ENCODE measurements at regions not wholly inside any gene's neighbourhood (a gene's known extent, or its start where the extent isn't known, plus 50 kb on each side); places are given as distances from the start of the nearest gene placed in this dataset.

DNA sequence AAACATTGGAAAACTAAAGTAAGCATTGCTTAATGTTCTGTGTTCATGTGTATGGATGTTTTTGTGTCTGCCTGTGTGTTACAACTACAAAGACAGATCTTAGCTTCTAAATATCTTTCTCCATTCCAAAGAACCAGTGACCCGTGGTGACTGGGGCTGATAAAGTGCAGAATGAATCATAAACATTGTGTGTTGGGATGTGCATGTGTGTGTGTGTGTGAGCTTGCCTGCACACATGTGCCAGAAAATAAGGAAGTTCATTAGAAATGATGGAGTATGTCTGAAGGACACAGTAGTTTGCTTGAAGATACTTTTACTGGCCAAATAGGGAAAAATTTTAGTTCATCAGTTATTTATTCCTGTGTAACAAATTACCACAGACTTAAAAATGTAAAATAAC lies 756.6 kb upstream of the CELF4 start:
- ChIA-PET POLR2A (no interaction called here), CTCF (no interaction called here)
- no peak overlapping the region for H3K4me3 Mint-ChIP-seq
- H3K27ac Mint-ChIP-seq: no peak overlapping the region
- Histone ChIP-seq H3K27me3 (ENCODE audit: insufficient read depth, low read length, poor library complexity, severe bottlenecking) (no peaks in the 10 kb centered on the region), H3K36me3 (ENCODE audit: insufficient read depth, low read length) (no peaks in the 10 kb centered on the region), H3K9me3 (ENCODE audit: low read length) (no peaks in the 10 kb centered on the region), H3K4me3 (ENCODE audit: low read length) (no peak overlapping the region), H3K4me1 (ENCODE audit: insufficient read depth, low read length) (no peaks in the 10 kb centered on the region), H3K27ac (ENCODE audit: low read depth, low read length) (no peak overlapping the region)
- H3K9me3 Mint-ChIP-seq: peaks cover 2 to 27% (median 8%) of the 10 kb centered on the region in 5 donors
- no peaks in the 10 kb centered on the region for H3K36me3 Mint-ChIP-seq
- no peaks in the 10 kb centered on the region for H3K4me1 Mint-ChIP-seq
- DNase-seq: no peak
- no peaks in the 10 kb centered on the region for H3K27me3 Mint-ChIP-seq

DNA sequence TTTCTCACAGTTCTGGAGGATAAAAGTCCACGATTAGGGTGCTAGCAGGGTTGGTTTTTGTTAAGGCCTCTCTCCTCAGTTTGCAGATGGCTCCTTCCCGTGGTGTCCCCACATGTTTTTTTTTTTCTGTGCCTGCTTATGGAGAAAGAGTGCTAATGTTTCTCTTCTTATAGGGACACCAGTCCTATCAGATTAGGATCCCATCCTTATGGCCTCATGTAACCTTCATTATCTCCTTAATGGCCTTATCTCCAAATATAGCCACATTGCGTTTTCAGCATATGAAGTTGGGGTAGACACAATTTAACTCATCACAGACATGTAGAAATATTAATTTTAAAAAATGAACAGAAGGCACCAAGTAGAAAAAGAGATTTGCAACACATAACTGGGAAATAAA lies 755.7 kb upstream of the CELF4 start:
- no peaks in the 10 kb centered on the region for H3K36me3 Mint-ChIP-seq
- CTCF ChIA-PET: no interaction called here
- no peak for DNase-seq
- no peak overlapping the region for H3K4me3 Mint-ChIP-seq
- Histone ChIP-seq H3K4me3 (ENCODE audit: low read length) (no peak overlapping the region), H3K9me3 (ENCODE audit: low read length) (no peaks in the 10 kb centered on the region), H3K36me3 (ENCODE audit: insufficient read depth, low read length) (no peaks in the 10 kb centered on the region), H3K27me3 (ENCODE audit: insufficient read depth, low read length, poor library complexity, severe bottlenecking) (no peaks in the 10 kb centered on the region), H3K4me1 (ENCODE audit: insufficient read depth, low read length) (no peaks in the 10 kb centered on the region), H3K27ac (ENCODE audit: low read depth, low read length) (no peak overlapping the region)
- H3K27me3 Mint-ChIP-seq: no peaks in the 10 kb centered on the region
- H3K4me1 Mint-ChIP-seq: no peaks in the 10 kb centered on the region
- H3K9me3 Mint-ChIP-seq: peaks cover 0 to 27% (median 6%) of the 10 kb centered on the region in 5 donors
- POLR2A ChIA-PET: no interaction called here
- H3K27ac Mint-ChIP-seq: peak overlapping the region in 1 of 8 donors; percentile 38

DNA sequence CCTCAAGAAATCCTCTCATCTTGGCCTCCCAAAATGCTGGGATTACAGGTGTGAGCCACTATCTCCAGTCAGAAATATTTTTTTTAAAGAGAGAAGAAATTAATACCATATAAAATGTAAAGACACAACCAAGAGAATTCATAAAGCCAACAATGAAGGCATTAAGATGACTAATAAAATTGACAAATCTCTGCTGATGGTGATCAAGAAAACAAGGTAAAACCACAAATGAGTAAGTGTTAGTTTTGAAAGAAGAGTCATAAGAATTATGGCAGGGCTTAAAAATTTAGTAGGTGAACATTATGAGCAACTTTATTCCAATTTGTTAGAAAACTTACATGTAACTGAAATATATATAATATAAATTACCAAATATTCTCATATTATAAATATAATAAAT lies 752.8 kb upstream of the CELF4 start:
- H3K4me1 Mint-ChIP-seq: no peaks in the 10 kb centered on the region
- ChIA-PET CTCF (no interaction called here), POLR2A (no interaction called here)
- H3K4me3 Mint-ChIP-seq: no peak overlapping the region
- Histone ChIP-seq H3K27me3 (ENCODE audit: insufficient read depth, low read length, poor library complexity, severe bottlenecking) (no peaks in the 10 kb centered on the region), H3K9me3 (ENCODE audit: low read length) (no peaks in the 10 kb centered on the region), H3K4me3 (ENCODE audit: low read length) (no peak overlapping the region), H3K4me1 (ENCODE audit: insufficient read depth, low read length) (no peaks in the 10 kb centered on the region), H3K36me3 (ENCODE audit: insufficient read depth, low read length) (no peaks in the 10 kb centered on the region), H3K27ac (ENCODE audit: low read depth, low read length) (no peak overlapping the region)
- H3K9me3 Mint-ChIP-seq: peaks cover 0 to 16% (median 6%) of the 10 kb centered on the region in 5 donors
- H3K36me3 Mint-ChIP-seq: no peaks in the 10 kb centered on the region
- H3K27ac Mint-ChIP-seq: no peak overlapping the region
- no peak for DNase-seq
- no peaks in the 10 kb centered on the region for H3K27me3 Mint-ChIP-seq

GRCh38 chr18:38313831-38314230 lies 748.2 kb upstream of the CELF4 start:
- Histone ChIP-seq H3K27ac (ENCODE audit: low read depth, low read length) (no peak overlapping the region), H3K36me3 (ENCODE audit: insufficient read depth, low read length) (no peaks in the 10 kb centered on the region), H3K4me3 (ENCODE audit: low read length) (no peak overlapping the region), H3K27me3 (ENCODE audit: insufficient read depth, low read length, poor library complexity, severe bottlenecking) (no peaks in the 10 kb centered on the region), H3K9me3 (ENCODE audit: low read length) (no peaks in the 10 kb centered on the region), H3K4me1 (ENCODE audit: insufficient read depth, low read length) (no peaks in the 10 kb centered on the region)
- Mint-ChIP-seq H3K4me3 (no peak overlapping the region), H3K9me3 (peaks cover 0 to 16% (median 6%) of the 10 kb centered on the region in 5 donors), H3K36me3 (no peaks in the 10 kb centered on the region), H3K4me1 (no peaks in the 10 kb centered on the region), H3K27ac (no peak overlapping the region), H3K27me3 (no peaks in the 10 kb centered on the region)
- ChIA-PET POLR2A (no interaction called here), CTCF (no interaction called here)
- no peak for DNase-seq

- no peaks in the 10 kb centered on the region for H3K36me3 ChIP-seq (ENCODE audit: insufficient read depth, low read length)
- H3K4me1 ChIP-seq (ENCODE audit: insufficient read depth, low read length): no peaks in the 10 kb centered on the region
- Mint-ChIP-seq H3K36me3 (no peaks in the 10 kb centered on the region), H3K27ac (no peak overlapping the region), H3K4me3 (no peak overlapping the region), H3K9me3 (peaks cover 0 to 15% (median 6%) of the 10 kb centered on the region in 5 donors), H3K27me3 (no peaks in the 10 kb centered on the region), H3K4me1 (no peaks in the 10 kb centered on the region)
- ChIA-PET POLR2A (no interaction called here), CTCF (no interaction called here)
- H3K9me3 ChIP-seq (ENCODE audit: low read length): no peaks in the 10 kb centered on the region
- no peak overlapping the region for H3K4me3 ChIP-seq (ENCODE audit: low read length)
- no peak for DNase-seq
- H3K27me3 ChIP-seq (ENCODE audit: insufficient read depth, low read length, poor library complexity, severe bottlenecking): no peaks in the 10 kb centered on the region
- no peak overlapping the region for H3K27ac ChIP-seq (ENCODE audit: low read depth, low read length)
Observed at GRCh38 chr18:38312532-38312931, 746.9 kb upstream of the CELF4 start.

- Mint-ChIP-seq H3K36me3 (no peaks in the 10 kb centered on the region), H3K4me1 (no peaks in the 10 kb centered on the region), H3K27me3 (no peaks in the 10 kb centered on the region), H3K9me3 (peaks cover 0 to 21% (median 8%) of the 10 kb centered on the region in 5 donors), H3K4me3 (no peak overlapping the region), H3K27ac (no peak overlapping the region)
- Histone ChIP-seq H3K27ac (ENCODE audit: low read depth, low read length) (no peak overlapping the region), H3K9me3 (ENCODE audit: low read length) (no peaks in the 10 kb centered on the region), H3K36me3 (ENCODE audit: insufficient read depth, low read length) (no peaks in the 10 kb centered on the region), H3K27me3 (ENCODE audit: insufficient read depth, low read length, poor library complexity, severe bottlenecking) (no peaks in the 10 kb centered on the region), H3K4me3 (ENCODE audit: low read length) (no peak overlapping the region), H3K4me1 (ENCODE audit: insufficient read depth, low read length) (no peaks in the 10 kb centered on the region)
- no peak for DNase-seq
- POLR2A ChIA-PET: no interaction called here
- CTCF ChIA-PET: no interaction called here
Observed at GRCh38 chr18:38310936-38311335, 745.3 kb upstream of the CELF4 start.

- Mint-ChIP-seq H3K9me3 (peaks cover 0 to 17% (median 2%) of the 10 kb centered on the region in 5 donors), H3K4me3 (no peak overlapping the region), H3K36me3 (no peaks in the 10 kb centered on the region), H3K27ac (no peak overlapping the region), H3K4me1 (no peaks in the 10 kb centered on the region), H3K27me3 (no peaks in the 10 kb centered on the region)
- H3K4me3 ChIP-seq (ENCODE audit: low read length): no peak overlapping the region
- no peak overlapping the region for H3K27ac ChIP-seq (ENCODE audit: low read depth, low read length)
- CTCF ChIA-PET: no interaction called here
- no peak for DNase-seq
- POLR2A ChIA-PET: no interaction called here
- H3K27me3 ChIP-seq (ENCODE audit: insufficient read depth, low read length, poor library complexity, severe bottlenecking): no peaks in the 10 kb centered on the region
- no peaks in the 10 kb centered on the region for H3K9me3 ChIP-seq (ENCODE audit: low read length)
- no peaks in the 10 kb centered on the region for H3K4me1 ChIP-seq (ENCODE audit: insufficient read depth, low read length)
- H3K36me3 ChIP-seq (ENCODE audit: insufficient read depth, low read length): no peaks in the 10 kb centered on the region
Observed at GRCh38 chr18:38307914-38308313, 742.3 kb upstream of the CELF4 start.

- no peaks in the 10 kb centered on the region for H3K36me3 Mint-ChIP-seq
- DNase-seq: no peak
- no peaks in the 10 kb centered on the region for H3K36me3 ChIP-seq (ENCODE audit: insufficient read depth, low read length)
- no peak overlapping the region for H3K27ac Mint-ChIP-seq
- ChIA-PET CTCF (no interaction called here), POLR2A (no interaction called here)
- no peaks in the 10 kb centered on the region for H3K4me1 ChIP-seq (ENCODE audit: insufficient read depth, low read length)
- H3K9me3 Mint-ChIP-seq: peaks cover 2 to 21% (median 5%) of the 10 kb centered on the region in 5 donors
- H3K27me3 ChIP-seq (ENCODE audit: insufficient read depth, low read length, poor library complexity, severe bottlenecking): no peaks in the 10 kb centered on the region
- H3K27ac ChIP-seq (ENCODE audit: low read depth, low read length): no peak overlapping the region
- no peaks in the 10 kb centered on the region for H3K27me3 Mint-ChIP-seq
- no peak overlapping the region for H3K4me3 ChIP-seq (ENCODE audit: low read length)
- no peaks in the 10 kb centered on the region for H3K4me1 Mint-ChIP-seq
- H3K9me3 ChIP-seq (ENCODE audit: low read length): no peaks in the 10 kb centered on the region
- no peak overlapping the region for H3K4me3 Mint-ChIP-seq
Observed at GRCh38 chr18:38305961-38306360, 740.4 kb upstream of the CELF4 start.

DNA sequence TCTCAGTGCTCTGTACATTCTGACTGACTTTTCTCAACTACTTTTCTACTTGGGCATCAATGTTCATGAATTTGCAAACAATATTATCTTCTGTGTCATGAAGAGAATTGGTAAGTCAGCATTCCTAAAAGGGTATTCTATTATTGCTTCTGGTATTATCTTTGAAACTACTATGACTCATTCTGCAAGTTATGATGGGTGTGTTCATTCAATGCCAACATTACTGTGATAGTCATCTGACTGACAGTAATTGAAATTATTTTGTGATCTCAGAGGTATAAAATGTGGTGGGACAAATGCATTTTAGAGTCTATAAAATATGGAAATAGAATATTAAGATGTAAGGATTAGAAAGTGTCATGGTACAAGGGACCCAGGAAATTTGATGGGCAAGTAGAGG lies 736.0 kb upstream of the CELF4 start:
- Mint-ChIP-seq H3K27me3 (no peaks in the 10 kb centered on the region), H3K4me3 (no peak overlapping the region), H3K9me3 (peaks cover 2 to 17% (median 5%) of the 10 kb centered on the region in 5 donors), H3K36me3 (no peaks in the 10 kb centered on the region), H3K27ac (peak overlapping the region in 1 of 8 donors; percentile 32), H3K4me1 (no peaks in the 10 kb centered on the region)
- H3K4me1 ChIP-seq (ENCODE audit: insufficient read depth, low read length): no peaks in the 10 kb centered on the region
- H3K36me3 ChIP-seq (ENCODE audit: insufficient read depth, low read length): no peaks in the 10 kb centered on the region
- H3K9me3 ChIP-seq (ENCODE audit: low read length): no peaks in the 10 kb centered on the region
- ChIA-PET CTCF (no interaction called here), POLR2A (no interaction called here)
- no peak overlapping the region for H3K27ac ChIP-seq (ENCODE audit: low read depth, low read length)
- no peak for DNase-seq
- no peaks in the 10 kb centered on the region for H3K27me3 ChIP-seq (ENCODE audit: insufficient read depth, low read length, poor library complexity, severe bottlenecking)
- H3K4me3 ChIP-seq (ENCODE audit: low read length): no peak overlapping the region

Data from CD8-positive, alpha-beta memory T cell (primary cell).